ENCODE measurements at regions not wholly inside any gene's neighbourhood (a gene's known extent, or its start where the extent isn't known, plus 50 kb on each side); places are given as distances from the start of the nearest gene placed in this dataset.

DNA sequence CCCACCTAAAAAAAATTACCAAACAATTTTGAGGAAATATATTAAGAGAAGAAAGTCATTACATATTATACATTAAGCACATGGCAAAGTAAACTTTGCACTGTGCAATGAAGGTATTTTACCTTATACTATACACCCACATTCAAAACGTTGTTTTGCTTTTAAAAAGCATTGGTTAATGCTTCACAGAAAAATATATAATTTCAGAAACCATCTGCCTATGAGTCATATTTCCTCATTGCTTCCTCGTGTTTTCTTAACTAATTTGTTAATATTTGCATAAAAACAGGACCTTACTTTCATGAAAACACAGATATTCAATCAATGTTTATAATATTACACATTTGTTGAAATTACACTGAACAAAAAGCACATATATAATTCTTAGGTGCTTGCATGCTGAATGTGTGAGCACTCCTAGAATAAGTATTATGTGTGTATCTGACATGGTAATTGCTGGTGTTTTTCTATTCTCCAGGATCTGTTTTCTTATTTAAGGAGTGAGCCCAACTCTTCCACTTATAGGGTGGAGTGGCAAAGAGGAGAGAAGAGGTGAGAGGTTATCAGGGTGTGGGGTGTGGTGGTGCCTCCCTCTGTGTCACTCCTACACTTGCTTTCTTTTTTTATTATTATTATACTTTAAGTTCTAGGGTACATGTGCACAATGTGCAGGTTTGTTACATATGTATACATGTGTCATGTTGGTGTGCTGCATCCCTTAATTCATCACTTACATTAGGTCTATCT lies 95.1 kb upstream of the IQCM start:
- TF ChIP-seq ZNF8 (CRISPR knock-in tag; IDR thresholded peaks at IDR 0.05) (no peak), RARB (CRISPR knock-in tag; IDR thresholded peaks at IDR 0.05) (no peak), ZFP30 (CRISPR knock-in tag; IDR thresholded peaks at IDR 0.05) (no peak), POU6F1 (CRISPR knock-in tag; IDR thresholded peaks at IDR 0.05; ENCODE audit: borderline replicate concordance, low read depth) (no peak), ZFP3 (CRISPR knock-in tag; IDR thresholded peaks at IDR 0.05) (no peak), TCF4 (CRISPR knock-in tag; IDR thresholded peaks at IDR 0.05; ENCODE audit: borderline replicate concordance) (no peak), TOX (CRISPR knock-in tag; IDR thresholded peaks at IDR 0.05; ENCODE audit: borderline replicate concordance) (no peak), PPARA (CRISPR knock-in tag; IDR thresholded peaks at IDR 0.05; ENCODE audit: borderline replicate concordance) (no peak), ISL1 (CRISPR knock-in tag; IDR thresholded peaks at IDR 0.05) (no peak)
